ENCODE measurements at regions not wholly inside any gene's neighbourhood (a gene's known extent, or its start where the extent isn't known, plus 50 kb on each side); places are given as distances from the start of the nearest gene placed in this dataset.

DNA sequence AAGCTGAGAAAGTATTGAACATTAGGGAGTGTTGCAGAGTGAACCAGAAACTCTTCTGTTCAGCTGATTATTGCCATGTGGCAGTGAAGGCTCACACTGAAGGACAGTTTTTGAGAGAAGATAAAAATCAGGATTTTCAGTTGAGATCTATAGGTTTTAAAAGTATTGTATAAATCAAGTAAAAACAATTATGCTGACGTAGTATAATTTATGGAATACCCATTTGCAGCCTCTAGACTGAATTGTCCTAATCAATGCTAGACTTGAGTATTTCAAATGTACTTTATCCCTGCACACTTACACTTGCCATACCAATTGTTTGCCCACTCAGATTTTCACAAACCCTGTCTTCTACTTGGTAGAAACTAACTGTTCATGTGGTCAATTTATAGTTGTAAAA, 245.8 kb downstream of the FRK start:
- Mint-ChIP-seq H3K27me3 (ENCODE audit: low read depth in 3 of 3) (no peaks in the 10 kb centered on the region), H3K9me3 (peaks cover 0 to 11% (median 5%) of the 10 kb centered on the region in 7 donors), H3K27ac (no peak overlapping the region), H3K36me3 (no peaks in the 10 kb centered on the region), H3K4me3 (no peak overlapping the region), H3K4me1 (no peaks in the 10 kb centered on the region)
- no peak overlapping the region for H2AFZ ChIP-seq (ENCODE audit: insufficient read depth, low read depth, low read length, poor library complexity, severe bottlenecking)
- H3K4me2 ChIP-seq (replicated peaks; ENCODE audit: extremely low read depth, low read length, poor library complexity, severe bottlenecking) = no peak overlapping the region
- no CpG with 5 or more reads among the region's 1 CpG for WGBS (ENCODE audit: insufficient coverage)
- H3K79me2 ChIP-seq (ENCODE audit: insufficient read depth, low read length) = no peaks in the 10 kb centered on the region
- H3K9ac ChIP-seq (ENCODE audit: insufficient read depth, low read length, poor library complexity, severe bottlenecking) = no peak overlapping the region
- no peaks in the 10 kb centered on the region for H3K4me1 ChIP-seq (ENCODE audit: control insufficient read depth in 1 of 2, insufficient read depth in 2 of 2, low read length in 2 of 2)
- H3K27ac ChIP-seq (ENCODE audit: low read depth in 1 of 2, low read length in 2 of 2) = no peak overlapping the region
- H3K9me3 ChIP-seq (replicated peaks in 1 of 2; ENCODE audit: control insufficient read depth in 1 of 2, insufficient read depth in 1 of 2, low read length in 2 of 2) = peaks cover 0 to 5% of the 10 kb centered on the region in 2 donors
- no peak overlapping the region for H3K4me3 ChIP-seq (replicated peaks in 1 of 3; ENCODE audit: low read depth in 2 of 3, low read length in 3 of 3)
- intact Hi-C loops (cut with micrococcal nuclease) = no loop called here
- no peak for TF ChIP-seq CTCF (IDR thresholded peaks at IDR 0.05)
- no peak for DNase-seq
- no peaks in the 10 kb centered on the region for H3K27me3 ChIP-seq (ENCODE audit: control insufficient read depth in 2 of 2, insufficient read depth in 2 of 2, low read length in 2 of 2)
- H3K36me3 ChIP-seq (replicated peaks in 1 of 2; ENCODE audit: control insufficient read depth in 1 of 2, insufficient read depth in 2 of 2, low read length in 2 of 2) = no peaks in the 10 kb centered on the region
- H4K20me1 ChIP-seq (ENCODE audit: insufficient read depth, low read length) = no peaks in the 10 kb centered on the region

DNA sequence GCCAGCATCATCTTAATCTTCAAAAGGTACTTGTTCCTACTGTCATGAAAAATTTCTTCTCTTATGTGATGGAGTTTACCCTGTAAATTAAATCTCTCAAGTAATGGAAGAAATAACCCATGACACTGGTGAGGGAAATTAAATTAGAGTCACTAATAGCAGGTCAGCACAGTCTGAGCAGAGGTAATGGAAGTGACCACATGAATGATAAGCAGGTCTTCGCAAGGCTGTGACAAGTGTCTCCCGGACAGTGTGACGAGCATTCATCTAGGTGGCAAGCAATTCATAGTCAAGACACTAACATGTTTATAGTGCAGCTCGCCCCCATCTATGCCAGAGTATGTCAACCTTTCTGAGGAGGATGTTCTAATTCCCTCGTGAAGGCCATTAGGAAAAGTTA, 249.2 kb downstream of the FRK start:
- Mint-ChIP-seq H3K36me3 (no peaks in the 10 kb centered on the region), H3K9me3 (peaks cover 0 to 3% (median 0%) of the 10 kb centered on the region in 7 donors), H3K27ac (no peak overlapping the region), H3K4me1 (no peaks in the 10 kb centered on the region), H3K4me3 (no peak overlapping the region), H3K27me3 (ENCODE audit: low read depth in 3 of 3) (no peaks in the 10 kb centered on the region)
- DNase-seq = no peak
- H3K4me3 ChIP-seq (replicated peaks in 1 of 3; ENCODE audit: low read depth in 2 of 3, low read length in 3 of 3) = no peak overlapping the region
- H2AFZ ChIP-seq (ENCODE audit: insufficient read depth, low read depth, low read length, poor library complexity, severe bottlenecking) = no peak overlapping the region
- no peak overlapping the region for H3K9ac ChIP-seq (ENCODE audit: insufficient read depth, low read length, poor library complexity, severe bottlenecking)
- H3K9me3 ChIP-seq (replicated peaks in 1 of 2; ENCODE audit: control insufficient read depth in 1 of 2, insufficient read depth in 1 of 2, low read length in 2 of 2) = no peaks in the 10 kb centered on the region
- H3K27ac ChIP-seq (ENCODE audit: low read depth in 1 of 2, low read length in 2 of 2) = no peak overlapping the region
- H3K4me2 ChIP-seq (replicated peaks; ENCODE audit: extremely low read depth, low read length, poor library complexity, severe bottlenecking) = no peak overlapping the region
- 100% methylated on average over 2 of the region's 5 CpGs for WGBS (ENCODE audit: insufficient coverage)
- no peaks in the 10 kb centered on the region for H4K20me1 ChIP-seq (ENCODE audit: insufficient read depth, low read length)
- H3K4me1 ChIP-seq (ENCODE audit: control insufficient read depth in 1 of 2, insufficient read depth in 2 of 2, low read length in 2 of 2) = no peaks in the 10 kb centered on the region
- H3K36me3 ChIP-seq (replicated peaks in 1 of 2; ENCODE audit: control insufficient read depth in 1 of 2, insufficient read depth in 2 of 2, low read length in 2 of 2) = no peaks in the 10 kb centered on the region
- H3K79me2 ChIP-seq (ENCODE audit: insufficient read depth, low read length) = no peaks in the 10 kb centered on the region
- intact Hi-C loops (cut with micrococcal nuclease) = no loop called here
- no peaks in the 10 kb centered on the region for H3K27me3 ChIP-seq (ENCODE audit: control insufficient read depth in 2 of 2, insufficient read depth in 2 of 2, low read length in 2 of 2)
- TF ChIP-seq CTCF (IDR thresholded peaks at IDR 0.05) = no peak
